HEK293T (cell line): ENCODE measurements at regions not wholly inside any gene's neighbourhood (a gene's known extent, or its start where the extent isn't known, plus 50 kb on each side); places are given as distances from the start of the nearest gene placed in this dataset.
A peak's percentile ranks its signal among the peaks of the same experiment; 100 is the strongest.

ENCODE experiments used
- CTCF ChIA-PET: fragments of 350-600 bp; formaldehyde crosslinking; extraction: SDS; loops from one replicate; lab custom pipeline; 2021; ENCODE audit warnings: antibody characterized with exemption, inconsistent platforms; lab: Yijun Ruan, JAX
- POLR2A ChIA-PET: fragments of 350-600 bp; formaldehyde crosslinking; extraction: SDS; loops from one replicate; lab custom pipeline; 2020; ENCODE audit warnings: antibody characterized with exemption, inconsistent platforms; lab: Yijun Ruan, JAX
- DNase-seq: peaks from one replicate; pipeline ENCODE4 v3.0.0; 2012; ENCODE audit warnings: mixed read lengths; ENCODE audit errors: extremely low spot score
- ARNT ChIP-seq: fragments of 450-650 bp; IDR thresholded peaks from 2 replicates; pipeline ENCODE4 v1.6.1; 2017; ENCODE audit warnings: mild to moderate bottlenecking
- BHLHE40 ChIP-seq: fragments of 450-650 bp; IDR thresholded peaks from 2 replicates; pipeline ENCODE4 v1.6.1; 2016; ENCODE audit warnings: mild to moderate bottlenecking, moderate library complexity, borderline replicate concordance
- CTBP1 ChIP-seq: fragments of 450-650 bp; IDR thresholded peaks from 2 replicates; pipeline ENCODE4 v1.6.1; 2016; ENCODE audit warnings: borderline replicate concordance
- ELF4 ChIP-seq: fragments of 450-650 bp; IDR thresholded peaks from 2 replicates; pipeline ENCODE4 v1.6.1; 2017; ENCODE audit warnings: antibody characterized with exemption
- FOXA1 ChIP-seq: fragments of 450-650 bp; IDR thresholded peaks from 2 replicates; pipeline ENCODE4 v1.6.1; 2016; ENCODE audit warnings: mild to moderate bottlenecking
- FOXK2 ChIP-seq: fragments of 450-650 bp; IDR thresholded peaks from 2 replicates; pipeline ENCODE4 v1.6.1; 2016; ENCODE audit warnings: mild to moderate bottlenecking
- FOXM1 ChIP-seq: fragments of 450-650 bp; IDR thresholded peaks from 2 replicates; pipeline ENCODE4 v1.6.1; 2017; ENCODE audit warnings: mild to moderate bottlenecking, borderline replicate concordance
- HDGF ChIP-seq: fragments of 450-650 bp; IDR thresholded peaks from 2 replicates; pipeline ENCODE4 v1.6.1; 2017; ENCODE audit warnings: antibody characterized with exemption, borderline replicate concordance
- L3MBTL2 ChIP-seq: fragments of 450-650 bp; conservative IDR thresholded peaks from 2 replicates; pipeline ENCODE4 v1.6.1; 2016; ENCODE audit warnings: mild to moderate bottlenecking
- LEF1 ChIP-seq: fragments of 450-650 bp; IDR thresholded peaks from 2 replicates; pipeline ENCODE4 v1.6.1; 2017; ENCODE audit warnings: mild to moderate bottlenecking, borderline replicate concordance
- NFRKB ChIP-seq: fragments of 450-650 bp; IDR thresholded peaks from 2 replicates; pipeline ENCODE4 v1.6.1; 2016; ENCODE audit warnings: mild to moderate bottlenecking, moderate library complexity
- SP1 ChIP-seq: fragments of 450-650 bp; IDR thresholded peaks from 2 replicates; pipeline ENCODE4 v1.6.1; 2017
- SUZ12 ChIP-seq: fragments of 450-650 bp; IDR thresholded peaks from 2 replicates; pipeline ENCODE4 v1.6.1; 2016; ENCODE audit warnings: mild to moderate bottlenecking
- TARDBP ChIP-seq: fragments of 450-650 bp; IDR thresholded peaks from 2 replicates; pipeline ENCODE4 v1.6.1; 2016
- ZNF384 ChIP-seq: fragments of 450-650 bp; IDR thresholded peaks from 2 replicates; pipeline ENCODE4 v1.6.1; 2016
- TF ChIP-seq, protein P1 (sequence below): fragments of 450-650 bp; IDR thresholded peaks from 2 replicates; pipeline ENCODE4 v1.6.1; 2016

DNA sequence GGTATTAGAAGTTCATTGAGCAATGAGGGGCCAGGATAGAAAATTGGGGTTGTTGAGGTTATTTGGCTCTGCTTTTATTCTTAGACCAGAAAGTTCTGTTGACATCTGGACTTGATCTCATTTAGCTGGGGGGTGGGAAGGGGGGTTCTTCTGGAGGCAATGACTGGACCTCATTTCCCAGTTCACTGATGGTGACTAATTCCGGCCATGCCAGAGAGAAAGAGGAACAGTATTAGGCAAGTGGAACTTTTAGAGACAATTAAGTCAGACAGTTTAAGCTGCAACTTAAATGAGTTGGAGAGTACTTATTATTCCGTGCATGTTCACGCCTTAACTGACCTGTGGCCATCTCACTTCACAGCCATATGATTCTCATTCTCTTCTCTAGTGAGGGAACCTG lies 512.5 kb downstream of the REEP3 start:
- no peak for DNase-seq
- TF ChIP-seq ZNF384: no peak
- no peak for TF ChIP-seq SUZ12
- no peak for TF ChIP-seq L3MBTL2
- no peak for TF ChIP-seq FOXM1
- no peak for TF ChIP-seq ARNT
- TF ChIP-seq, protein P1, sequence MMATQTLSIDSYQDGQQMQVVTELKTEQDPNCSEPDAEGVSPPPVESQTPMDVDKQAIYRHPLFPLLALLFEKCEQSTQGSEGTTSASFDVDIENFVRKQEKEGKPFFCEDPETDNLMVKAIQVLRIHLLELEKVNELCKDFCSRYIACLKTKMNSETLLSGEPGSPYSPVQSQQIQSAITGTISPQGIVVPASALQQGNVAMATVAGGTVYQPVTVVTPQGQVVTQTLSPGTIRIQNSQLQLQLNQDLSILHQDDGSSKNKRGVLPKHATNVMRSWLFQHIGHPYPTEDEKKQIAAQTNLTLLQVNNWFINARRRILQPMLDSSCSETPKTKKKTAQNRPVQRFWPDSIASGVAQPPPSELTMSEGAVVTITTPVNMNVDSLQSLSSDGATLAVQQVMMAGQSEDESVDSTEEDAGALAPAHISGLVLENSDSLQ: no peak
- TF ChIP-seq HDGF: no peak
- no peak for TF ChIP-seq FOXA1
- TF ChIP-seq FOXK2: no peak
- TF ChIP-seq CTBP1: no peak
- TF ChIP-seq SP1: no peak
- no peak for TF ChIP-seq LEF1
- TF ChIP-seq TARDBP: no peak
- no peak for TF ChIP-seq BHLHE40
- TF ChIP-seq ELF4: no peak
- TF ChIP-seq NFRKB: no peak
- POLR2A ChIA-PET: no interaction called here
- CTCF ChIA-PET: interaction anchor here (0.7 kb wide), 1 partner anchor 844 kb away, joined by 3 read pairs; no protein-coding TSS in a partner anchor

DNA sequence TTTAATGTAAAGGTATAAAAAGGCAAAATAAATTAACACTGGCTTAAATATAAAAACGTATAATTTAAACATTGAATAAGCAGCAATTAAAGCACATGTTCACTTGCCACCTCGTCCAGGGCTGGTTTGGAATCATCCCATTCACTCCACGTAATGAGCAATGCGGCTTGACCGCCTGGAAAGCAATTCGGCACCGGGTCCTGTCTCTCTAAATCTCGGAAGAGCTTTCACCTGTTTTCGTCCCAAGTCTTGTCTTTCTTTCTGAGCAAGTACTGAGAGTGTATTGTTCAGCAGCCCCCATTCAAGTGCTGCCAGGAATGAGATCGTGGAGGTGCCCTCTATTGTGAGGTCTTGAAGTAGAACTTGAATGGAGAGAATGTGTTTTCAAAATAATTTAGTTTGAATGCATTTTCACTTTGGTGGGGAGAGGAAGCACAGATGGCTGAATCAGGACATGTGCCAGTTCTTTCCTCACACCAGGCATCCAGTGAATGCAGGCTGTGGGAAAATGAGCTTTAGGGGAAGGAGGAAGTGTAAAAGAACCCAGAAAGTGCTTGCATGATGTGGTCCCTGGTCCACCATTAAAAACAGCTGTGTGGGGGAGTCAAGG lies 515.2 kb downstream of the REEP3 start:
- ChIA-PET POLR2A (no interaction called here), CTCF (interaction anchor here (0.6 to 0.8 kb wide), 2 partner anchors 59 to 170 kb away, joined by 3 to 4 read pairs; no protein-coding TSS in a partner anchor)
- TF ChIP-seq FOXM1 (no peak), SP1 (no peak), FOXK2 (no peak), ZNF384 (no peak), ARNT (no peak), L3MBTL2 (no peak), FOXA1 (no peak), BHLHE40 (no peak), ELF4 (no peak), HDGF (no peak), CTBP1 (no peak)
- TF ChIP-seq, protein P1: no peak
- DNase-seq: no peak

DNA sequence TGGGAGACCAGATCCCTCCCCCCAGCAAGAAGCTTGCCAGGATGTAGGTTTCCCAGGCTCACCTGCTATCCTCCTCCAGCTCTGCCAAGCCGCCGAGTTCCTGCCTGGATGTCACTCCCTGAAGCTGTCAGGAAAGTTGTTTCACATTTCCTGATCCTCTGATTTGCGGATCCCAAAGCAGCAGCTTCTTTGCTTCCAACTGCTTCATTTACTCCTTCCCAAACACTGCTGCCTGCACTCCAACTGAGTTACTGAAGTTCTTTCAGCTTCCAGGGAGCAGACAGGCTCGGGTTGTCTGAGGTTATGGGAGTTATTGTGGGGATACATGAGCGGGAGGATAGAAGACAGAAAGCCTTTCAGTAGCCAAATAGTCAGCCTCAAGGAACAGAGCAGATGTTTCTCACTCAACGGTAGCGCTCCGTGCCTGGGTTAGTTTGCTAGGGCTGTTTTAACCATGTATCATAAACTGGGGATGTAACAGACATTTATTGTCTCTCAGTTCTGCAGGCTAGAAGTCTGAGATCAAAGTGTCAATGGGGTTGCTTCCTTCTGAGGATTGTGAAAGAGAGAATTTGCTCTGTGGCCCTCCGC lies 516.0 kb downstream of the REEP3 start:
- ChIA-PET CTCF (interaction anchor here (0.8 kb wide), 1 partner anchor 60 kb away, joined by 4 read pairs; no protein-coding TSS in a partner anchor), POLR2A (no interaction called here)
- no peak for DNase-seq
- TF ChIP-seq LEF1 (no peak), SP1 (no peak), ELF4 (no peak), HDGF (no peak), TARDBP (no peak), SUZ12 (no peak), FOXK2 (no peak), ZNF384 (no peak), NFRKB (no peak)
- TF ChIP-seq, protein P1: no peak

DNA sequence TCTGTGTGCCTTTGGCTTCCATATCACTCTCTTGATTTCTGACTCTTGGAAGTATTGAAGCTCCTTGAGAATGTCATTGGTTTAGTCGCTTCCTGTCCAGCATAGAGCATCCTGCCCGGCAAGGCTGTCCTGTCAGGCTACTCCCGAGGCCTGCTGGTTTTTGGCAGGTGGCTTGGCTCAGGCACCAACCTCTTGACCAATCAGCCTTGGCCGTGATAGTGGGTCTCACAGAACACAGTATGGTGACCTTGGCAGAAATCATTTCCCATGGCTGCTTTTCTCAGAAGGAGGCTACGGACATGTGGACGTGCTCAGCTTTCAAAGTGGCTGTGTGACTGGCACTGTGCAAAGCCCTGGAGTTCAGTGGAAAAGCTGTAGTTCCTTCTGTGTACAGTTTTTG lies 516.9 kb downstream of the REEP3 start:
- no peak for TF ChIP-seq ARNT
- no peak for TF ChIP-seq BHLHE40
- TF ChIP-seq ZNF384: no peak
- no peak for DNase-seq
- POLR2A ChIA-PET: no interaction called here
- CTCF ChIA-PET: no interaction called here

DNA sequence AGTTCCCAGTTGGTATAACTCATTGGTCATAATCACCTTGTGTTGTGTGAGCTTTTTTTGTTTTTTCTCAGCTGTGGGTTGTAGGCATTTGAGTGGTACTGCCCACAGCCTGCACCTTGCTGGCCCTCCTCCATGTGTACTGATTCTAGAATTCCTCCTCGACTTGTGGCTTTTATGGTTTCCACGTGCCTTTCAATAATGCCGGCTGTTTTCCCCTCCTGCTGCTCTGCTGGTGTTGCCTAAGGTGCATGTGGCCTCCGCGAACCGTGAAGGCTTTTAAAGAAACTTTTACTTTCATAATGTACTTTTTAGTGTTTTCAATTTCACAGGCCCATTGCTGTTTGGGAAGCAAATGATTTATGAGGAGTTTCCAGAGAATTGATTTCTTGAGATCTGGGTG lies 518.0 kb downstream of the REEP3 start:
- DNase-seq: no peak

DNA sequence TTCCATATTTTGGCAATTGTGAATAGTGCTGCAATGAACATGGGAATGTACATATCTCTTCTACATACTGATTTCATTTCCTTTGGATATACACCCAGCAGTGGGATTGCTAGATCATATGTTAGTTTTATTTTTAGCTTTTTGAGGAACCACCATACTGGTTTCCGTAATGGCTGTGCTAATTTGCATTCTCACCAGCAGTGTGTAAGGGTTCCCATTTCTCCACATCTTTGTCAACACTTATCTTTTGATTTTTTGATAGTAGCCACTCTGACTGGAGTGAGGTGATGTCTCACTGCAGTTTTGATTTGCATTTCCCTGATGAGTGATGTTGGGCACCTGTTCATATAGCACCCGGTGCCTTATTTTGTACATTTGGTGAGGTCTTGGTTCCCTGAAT lies 519.6 kb downstream of the REEP3 start:
- ChIA-PET CTCF (interaction anchor here (0.9 to 1.1 kb wide), 2 partner anchors 8 to 39 kb away, joined by 3 to 4 read pairs; no protein-coding TSS in a partner anchor), POLR2A (no interaction called here)
- TF ChIP-seq ELF4 (no peak), ZNF384 (no peak), FOXK2 (no peak), TARDBP (no peak), FOXM1 (no peak)
- DNase-seq: no peak

More for the DNA sequence above, 518.0 kb downstream of the REEP3 start:
- ChIA-PET POLR2A (no interaction called here), CTCF (interaction anchor here (0.6 kb wide), 1 partner anchor 1294 kb away, joined by 3 read pairs; no protein-coding TSS in a partner anchor)
- TF ChIP-seq ZNF384 (no peak), HDGF (no peak), ELF4 (no peak), L3MBTL2 (peak; percentile 46; the same call in 1 of the 2 replicates)
